Muscle of arm (tissue), 1 donor: ENCODE measurements at regions not wholly inside any gene's neighbourhood (a gene's known extent, or its start where the extent isn't known, plus 50 kb on each side); places are given as distances from the start of the nearest gene placed in this dataset.

Experiments
- DNase-seq: peaks from one replicate; pipeline ENCODE4 v3.0.0-alpha.2; 2013

DNA sequence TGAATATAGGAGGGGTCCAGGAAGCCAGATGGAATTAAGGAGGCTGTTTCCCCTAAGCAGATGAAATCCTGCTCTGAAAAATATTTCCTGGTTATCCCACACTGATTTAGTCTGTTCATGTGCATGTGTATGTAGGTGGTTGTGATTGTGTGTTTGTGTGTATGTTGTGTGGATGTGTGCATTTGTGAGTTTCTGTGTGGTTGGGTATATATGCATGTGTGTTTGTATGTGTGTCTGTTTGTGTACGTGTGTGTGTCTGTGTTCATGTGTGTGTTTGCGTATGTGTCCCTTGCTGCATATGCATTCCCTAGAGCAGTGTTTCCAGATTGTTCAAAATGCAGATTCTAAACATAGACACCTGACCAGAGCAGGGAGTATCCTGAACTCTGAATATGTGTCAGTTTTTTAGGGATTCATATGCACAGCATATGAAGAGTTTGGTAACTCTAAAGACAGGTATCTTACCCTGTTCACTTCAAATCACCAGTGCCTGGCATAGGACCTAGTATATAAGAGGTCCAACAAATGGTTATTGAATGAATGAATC, 239.8 kb downstream of the MAFB start:
- no peak for DNase-seq

DNA sequence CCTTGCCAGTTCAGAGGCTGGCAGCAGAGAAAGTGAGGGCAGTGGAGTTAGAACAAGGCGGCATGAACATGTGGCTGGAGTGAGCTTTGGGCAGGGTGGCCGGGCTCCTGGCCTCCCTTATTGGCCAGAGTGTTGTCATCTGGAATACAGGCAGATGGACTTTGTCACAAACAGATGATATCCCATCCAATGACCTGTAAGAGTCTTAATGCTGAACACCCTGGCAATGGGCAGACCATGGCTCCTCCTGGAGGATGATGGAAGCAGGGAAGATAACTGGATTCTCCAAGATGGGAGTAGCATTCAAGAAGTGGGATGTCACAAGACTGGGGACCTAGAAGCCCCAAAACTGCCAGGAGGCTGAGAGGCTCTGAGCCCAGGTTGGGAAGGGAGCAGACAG, 242.1 kb downstream of the MAFB start:
- no peak for DNase-seq

DNA sequence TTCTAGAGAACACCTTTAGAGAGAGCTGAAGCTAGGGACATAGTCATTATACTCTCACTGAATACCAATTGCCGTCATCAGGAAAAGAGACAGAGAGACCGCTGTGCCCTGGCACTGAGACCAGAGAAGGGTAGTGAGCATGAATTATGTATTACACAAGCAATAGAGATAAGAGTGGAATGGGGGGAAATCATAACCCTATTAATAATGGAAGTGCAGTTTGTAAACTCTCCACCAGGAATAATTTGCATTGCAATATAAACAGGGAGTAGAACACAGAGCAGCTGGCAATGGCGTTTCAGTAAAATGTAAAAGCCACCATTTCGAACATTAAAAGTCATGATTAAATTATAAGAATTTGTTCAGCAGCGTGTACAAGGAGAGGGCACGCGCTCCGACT, 244.5 kb downstream of the MAFB start:
- no peak for DNase-seq

DNA sequence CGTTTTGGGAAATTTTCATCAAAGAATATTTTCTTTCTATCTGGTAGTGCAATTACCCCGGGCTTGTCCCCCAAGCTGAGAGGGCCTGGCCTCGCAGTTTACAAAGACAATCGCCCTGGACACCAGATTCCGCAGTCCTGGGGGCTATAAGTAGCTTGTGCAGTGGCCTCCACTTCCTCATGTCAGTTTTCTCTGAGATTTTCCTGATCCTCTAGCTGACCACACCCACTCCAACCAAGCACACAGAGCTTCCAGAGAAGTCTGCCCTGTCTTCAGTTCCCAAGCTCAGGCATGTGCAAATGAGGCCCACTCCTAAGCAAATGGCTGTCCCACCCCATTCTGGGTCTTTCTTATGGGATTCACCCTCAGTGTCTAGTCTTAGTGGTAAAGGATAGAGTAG, 245.3 kb downstream of the MAFB start:
- DNase-seq, result no peak

DNA sequence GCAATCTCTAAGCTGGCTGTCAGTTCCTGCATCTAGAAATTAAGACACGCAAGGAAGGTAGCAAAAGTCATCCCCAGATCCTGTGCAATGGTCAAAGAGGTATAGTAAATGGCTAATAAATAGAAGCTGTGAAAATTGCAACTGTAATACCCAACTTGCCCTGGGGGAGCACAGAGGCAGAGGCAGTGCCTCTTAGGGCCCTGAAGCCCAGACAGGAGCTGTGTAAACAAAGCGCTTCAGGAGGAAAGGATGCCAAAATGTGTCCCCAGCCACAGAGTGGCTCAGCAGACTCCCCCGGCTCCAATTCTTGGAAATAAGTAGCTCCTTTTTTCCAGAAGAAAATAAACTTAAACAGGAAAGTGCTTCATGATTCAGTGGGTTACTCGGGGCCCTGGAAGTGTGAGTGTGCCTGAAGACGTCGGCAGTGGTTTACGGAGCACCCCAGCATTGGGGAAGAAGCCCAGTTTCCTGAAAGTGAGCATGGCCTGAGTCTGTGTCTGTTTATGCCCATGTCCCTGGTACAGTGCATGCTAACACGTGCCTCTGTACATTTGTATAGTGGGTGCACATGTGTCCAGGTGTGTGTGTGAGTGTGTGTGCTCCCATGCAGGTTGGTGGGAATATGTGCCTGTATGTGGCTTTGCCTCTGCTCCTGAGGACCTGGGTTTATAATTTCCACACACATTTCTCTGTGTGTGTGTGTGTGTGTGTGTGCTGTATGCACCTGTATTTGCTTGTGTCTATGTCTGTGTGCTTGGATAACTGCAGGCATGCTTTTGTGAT, 246.7 kb downstream of the MAFB start:
- DNase-seq, result no peak

DNA sequence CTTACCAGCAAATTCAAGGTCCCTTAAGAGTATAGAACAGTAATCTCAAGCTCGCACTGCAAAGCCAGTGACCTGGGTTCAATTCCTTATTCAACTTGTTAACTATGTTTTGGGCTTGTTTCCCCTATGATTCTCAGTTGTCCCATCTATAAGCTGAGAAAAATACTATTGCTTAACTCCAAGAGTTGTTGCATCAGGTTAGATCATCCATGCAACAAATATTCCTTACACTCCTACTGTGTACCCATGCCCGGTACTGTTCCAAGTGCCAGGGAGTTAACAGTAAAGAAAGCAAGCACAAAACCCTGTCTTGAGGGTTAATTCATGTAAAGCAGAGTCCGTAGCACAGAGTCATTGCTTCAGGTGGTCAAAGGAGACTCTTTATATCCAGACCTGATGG, 247.3 kb downstream of the MAFB start:
- no peak for DNase-seq

DNA sequence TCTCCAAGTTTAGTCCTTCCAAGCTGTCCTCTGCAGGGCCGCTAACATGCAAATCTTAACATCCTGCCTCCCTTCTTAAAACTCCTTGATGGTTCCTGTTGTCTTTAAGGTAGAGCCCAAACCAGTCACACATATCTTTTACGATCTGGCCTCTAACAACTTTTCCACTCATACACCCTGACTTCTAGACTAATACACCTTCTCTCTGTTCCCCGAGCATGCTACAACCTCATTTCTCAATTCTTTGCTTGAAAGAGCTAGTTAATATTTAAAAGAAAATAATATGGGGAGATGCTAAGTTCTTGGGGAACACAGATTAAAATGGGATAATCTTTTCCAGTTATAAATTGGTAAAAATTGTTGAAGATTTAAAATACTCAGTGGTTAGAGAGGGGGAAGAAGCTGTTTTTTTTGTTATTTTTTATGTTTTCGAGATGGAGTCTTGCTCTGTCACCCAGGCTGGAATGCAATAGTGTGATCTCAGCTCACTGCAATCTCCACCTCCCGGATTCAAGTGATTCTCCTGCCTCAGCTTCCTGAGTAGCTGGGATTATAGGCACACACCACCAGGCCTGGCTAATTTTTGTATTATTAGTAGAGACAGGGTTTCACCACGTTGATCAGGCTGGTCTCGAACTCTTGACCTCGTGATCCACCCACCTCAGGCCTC, 250.7 kb downstream of the MAFB start:
- no peak for DNase-seq

DNA sequence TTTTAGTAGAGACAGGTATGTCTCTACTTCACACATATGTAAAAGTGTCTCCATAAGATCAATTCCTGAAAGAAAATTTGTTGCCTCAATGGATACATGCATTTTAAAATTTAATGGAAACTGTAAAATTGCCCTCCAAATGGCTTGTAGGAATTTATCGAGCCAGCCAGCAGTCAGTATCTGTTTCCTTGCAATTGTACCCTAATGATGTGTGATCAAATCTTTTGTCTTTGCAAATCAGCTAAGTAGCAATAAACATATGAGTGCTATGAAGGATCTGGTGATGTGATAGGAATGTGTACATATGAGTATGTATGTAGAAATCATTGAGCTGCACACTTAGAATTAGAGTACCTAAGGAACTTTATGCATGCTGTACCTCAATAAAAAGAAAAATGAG, 253.0 kb downstream of the MAFB start:
- DNase-seq, result no peak

DNA sequence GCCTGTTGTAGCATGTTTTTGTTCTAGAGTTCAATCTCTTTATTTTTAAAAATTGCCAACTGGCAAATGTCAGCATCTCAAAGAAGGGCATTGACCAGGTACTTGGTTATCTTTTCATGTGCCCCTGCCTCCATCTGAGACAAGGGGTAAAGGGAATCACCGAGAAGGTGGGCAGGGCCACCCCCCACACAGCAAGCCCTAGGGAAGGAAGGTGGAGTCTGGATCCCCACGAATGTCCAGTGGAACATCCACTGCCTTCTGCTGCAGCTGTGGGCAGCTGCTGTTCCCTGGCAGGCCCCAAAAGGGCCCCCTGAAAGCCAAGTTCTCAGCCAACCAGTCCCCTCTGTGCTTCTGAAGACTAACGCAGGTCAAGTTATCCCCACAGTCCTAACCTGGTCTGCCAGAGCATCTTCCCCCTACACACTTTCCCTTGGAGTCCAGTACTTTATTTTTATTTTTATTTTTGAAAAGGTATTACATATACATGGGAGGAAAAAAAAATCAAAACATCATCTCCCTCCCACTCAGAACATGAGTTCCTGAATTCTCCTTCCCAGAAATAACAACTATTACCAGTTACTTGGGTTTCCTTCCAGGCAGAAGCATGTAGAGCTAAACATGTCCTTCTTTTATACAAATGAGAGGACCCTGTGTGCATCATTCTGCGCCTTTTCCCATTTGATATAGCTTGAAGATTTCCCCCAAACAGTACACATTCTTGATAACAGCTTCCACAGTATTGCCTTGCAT, 253.7 kb downstream of the MAFB start:
- DNase-seq, result no peak

DNA sequence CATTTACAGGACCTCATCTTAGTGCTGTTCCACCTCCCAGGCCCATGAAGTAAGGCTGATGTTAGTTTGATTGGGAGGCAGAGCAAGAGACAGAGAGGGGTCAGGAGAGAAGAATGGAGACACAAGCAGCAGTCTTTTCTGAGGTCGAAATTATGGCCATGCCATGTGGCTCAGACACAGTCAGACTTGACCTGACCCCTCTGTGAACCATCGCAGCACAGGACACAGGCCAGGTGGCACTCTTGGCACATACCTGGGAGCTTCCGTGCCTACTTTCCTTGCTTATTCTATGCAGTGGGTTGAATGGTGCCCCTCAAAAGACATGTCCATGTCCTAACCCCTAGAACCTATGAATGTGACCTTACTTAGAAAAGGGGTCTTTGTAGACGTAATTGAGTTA, 254.9 kb downstream of the MAFB start:
- DNase-seq, result no peak

DNA sequence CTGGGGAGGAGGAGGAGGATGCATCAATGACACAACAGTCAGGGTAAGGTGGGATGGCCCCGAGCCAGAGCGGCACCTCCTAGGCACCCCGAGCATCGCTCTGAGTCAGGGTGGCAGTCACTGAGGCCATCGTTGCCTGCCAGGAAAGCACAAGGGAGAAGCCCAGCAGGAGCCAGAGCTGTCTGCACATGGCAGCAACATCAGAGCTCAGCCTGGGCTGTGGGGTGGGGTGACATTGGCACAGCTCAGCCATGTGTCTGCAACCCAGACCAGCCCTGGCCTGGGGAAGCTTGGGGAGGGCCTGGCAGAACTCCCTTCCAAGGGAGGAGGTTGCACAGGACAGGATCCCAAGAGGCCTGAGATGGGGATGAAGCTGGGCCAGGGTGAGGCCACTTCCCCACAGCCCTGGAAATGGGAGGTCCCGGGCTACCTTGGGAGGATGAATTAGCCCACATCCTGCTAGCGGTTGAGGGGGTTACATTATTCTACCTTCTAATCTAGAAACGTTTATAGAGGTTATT, 255.6 kb downstream of the MAFB start:
- DNase-seq, result no peak

DNA sequence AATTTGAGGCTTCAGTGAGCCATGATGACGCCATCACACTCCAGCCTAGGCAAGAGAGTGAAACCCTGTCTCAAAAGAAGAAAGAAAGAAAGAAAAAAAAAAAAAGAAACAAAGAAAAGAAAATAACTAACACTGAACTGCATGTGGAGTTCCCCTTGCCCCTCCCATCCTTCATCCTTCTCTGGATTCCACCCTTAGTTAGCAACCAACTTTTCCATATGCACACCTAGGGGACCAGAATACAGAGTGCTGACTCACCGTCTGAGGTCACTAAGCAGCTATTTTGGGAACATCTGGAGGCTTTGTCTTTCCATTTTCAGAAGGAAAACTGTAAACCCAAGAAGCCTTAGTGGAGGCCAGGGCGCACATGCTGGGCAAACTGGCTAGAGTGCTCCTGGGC, 257.4 kb downstream of the MAFB start:
- peak; percentile 22 for DNase-seq

DNA sequence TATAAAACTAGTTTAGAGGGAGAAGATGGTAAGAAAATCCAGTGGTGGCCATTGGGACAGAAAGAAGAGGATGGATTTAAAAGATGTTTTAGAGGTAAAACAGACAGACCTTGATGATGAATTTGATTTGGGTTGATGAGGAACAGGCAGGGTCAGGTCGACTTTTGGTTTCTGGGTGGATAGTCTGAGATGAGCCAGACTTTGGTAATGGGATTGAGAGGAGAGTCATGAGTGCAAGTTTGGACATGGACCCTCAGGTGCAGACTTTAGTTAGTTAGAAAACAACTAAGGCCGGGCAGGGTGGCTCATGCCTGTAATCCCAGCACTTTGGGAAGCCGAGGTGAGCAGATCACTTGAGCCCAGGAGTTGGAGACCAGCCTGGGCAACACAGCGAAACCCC, 257.9 kb downstream of the MAFB start:
- DNase-seq, result no peak

DNA sequence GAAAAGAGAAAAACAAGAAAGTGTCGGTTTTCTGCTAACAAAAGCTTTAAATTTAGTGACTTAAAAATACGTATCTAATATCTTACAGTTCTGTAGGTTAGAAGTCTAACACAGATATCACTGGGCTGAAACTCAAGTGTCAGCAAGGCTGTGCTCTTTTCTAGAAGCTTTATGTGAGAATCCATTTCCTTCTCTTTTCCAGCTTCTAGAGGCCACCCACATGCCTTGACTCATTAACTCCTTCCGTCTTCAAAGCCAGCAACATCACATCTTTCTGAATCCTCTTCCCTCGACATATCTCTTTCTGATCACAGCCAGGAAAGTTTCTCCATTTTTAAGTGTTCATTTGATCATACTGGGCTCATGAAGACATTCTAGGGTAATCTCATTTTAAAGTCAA, 262.0 kb downstream of the MAFB start:
- DNase-seq, result no peak

DNA sequence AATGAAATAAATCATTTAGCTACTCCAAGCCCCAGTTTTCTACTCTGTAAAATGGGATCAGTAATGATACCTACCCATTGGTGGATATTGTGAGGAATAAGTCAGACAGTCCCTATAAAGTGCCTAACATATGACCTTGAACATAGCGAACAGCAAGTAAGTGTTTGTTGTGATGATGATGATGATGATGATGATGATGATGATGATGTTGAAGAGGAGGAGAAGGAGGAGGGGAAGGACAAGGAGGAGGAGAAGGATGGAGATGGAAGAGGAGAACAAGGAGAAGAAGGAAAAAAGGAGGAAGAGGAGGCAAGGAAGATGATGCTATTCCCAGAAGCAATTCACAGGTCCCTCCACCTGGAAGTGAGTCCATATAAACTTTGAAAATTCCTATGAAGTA, 264.3 kb downstream of the MAFB start:
- DNase-seq, result no peak

DNA sequence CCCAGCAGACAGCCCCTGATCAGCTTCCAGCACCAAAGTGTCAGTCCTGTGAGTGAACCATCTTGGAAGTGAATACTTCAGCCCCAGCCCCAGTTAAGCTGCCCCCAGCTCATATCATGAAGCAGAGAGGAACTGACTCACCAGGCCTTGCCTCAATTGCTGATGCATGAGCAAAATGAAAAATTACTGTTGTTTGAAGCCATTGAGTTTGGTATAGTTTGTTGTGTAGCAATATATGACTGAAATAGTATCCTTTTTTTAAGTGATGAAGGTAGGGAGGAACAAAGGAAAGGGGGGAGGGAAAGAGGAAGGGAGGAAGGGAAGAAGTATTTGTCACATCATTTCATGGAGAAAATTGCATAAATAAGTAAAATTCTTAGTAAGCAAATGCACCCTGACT, 266.4 kb downstream of the MAFB start:
- DNase-seq, result no peak

DNA sequence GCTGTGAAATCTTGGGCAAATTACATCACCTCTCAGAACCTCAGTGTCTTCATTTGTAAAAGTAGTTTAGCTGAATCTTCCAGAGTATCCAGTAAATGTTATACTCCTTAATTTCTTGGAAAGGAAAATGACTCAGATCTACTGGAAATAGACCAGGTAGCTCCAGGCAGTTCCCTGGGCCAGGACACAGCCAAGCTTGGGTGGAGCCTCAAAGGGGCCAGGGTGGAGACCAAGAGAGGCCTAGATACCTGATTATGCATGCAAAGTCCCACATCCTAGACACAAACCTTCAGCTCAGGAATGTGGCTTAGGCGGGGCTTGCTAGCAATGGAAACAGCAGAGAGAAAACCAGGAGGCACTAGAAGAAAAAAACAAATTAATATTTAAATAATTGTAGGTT, 272.8 kb downstream of the MAFB start:
- DNase-seq, result no peak

DNA sequence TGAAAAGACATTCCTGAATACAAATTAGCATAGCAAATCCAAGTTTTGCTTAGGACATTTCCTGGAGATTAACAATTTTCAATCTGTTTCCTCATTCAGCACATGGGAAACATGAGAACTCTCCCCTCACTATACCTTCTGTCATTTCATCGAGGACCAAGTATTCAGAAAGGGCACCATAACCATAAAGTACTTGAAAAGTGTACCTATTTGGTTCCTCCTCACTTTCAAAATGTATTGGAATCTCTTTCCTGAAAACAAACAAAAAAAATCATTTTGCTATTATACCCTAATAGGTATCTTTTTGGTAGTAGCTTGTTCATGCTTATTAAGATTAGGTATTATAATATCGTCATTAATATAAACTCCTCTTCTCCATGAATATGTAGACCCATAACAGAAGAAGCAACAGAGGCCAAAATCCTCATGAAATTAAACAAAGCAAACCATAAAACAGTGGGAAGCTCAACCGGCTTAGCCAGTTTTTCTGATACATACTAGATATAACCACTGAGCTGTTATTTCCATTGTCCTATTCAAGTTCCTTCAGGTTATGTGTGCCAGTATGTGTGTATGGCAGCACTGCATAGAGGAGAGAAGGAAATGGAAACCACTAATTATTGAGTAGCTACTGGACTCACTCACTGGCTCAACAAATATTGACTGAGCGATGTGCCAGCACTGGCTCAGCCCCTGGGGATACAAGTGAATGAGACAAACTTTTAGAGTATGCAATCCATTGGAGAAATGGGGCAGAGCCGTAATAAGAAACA, 274.0 kb downstream of the MAFB start:
- no peak for DNase-seq

DNA sequence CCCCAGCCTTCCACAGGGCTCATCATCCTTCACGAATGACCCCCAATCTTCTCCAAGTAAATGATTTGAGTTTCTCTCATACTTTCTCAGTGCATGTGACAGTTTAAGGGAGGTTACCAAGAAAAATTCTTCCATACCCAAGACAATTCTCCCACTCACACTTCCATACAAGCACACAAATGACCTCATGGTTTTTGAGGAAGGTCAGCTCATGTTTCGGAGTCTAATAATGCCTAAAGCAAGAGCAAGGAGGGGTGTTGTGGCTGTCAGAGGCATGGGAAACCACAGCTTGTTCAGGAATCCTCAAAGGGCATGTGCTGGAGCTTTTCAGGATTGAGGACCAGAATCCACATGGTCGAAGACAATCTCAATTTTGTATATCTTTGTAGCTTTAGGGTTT, 279.0 kb downstream of the MAFB start:
- no peak for DNase-seq

DNA sequence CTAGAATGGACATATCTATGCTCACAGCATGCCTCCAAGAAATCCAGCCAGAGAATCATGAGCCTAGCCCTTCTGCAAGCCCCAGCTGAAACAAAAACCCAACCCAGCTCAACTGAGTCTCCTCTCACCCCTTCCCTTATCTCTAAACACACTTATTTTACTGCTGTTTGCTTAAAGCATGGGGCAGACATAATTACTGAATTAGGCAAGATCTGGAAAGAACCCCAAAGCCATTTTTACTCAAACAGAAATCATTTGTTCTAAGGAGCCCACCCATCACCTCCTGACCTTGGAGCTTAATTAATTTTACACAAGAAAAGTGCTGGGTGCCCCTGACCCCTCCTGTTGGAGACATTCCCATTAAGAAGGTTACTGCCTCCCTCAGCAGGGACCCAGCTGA, 291.6 kb downstream of the MAFB start:
- no peak for DNase-seq

DNA sequence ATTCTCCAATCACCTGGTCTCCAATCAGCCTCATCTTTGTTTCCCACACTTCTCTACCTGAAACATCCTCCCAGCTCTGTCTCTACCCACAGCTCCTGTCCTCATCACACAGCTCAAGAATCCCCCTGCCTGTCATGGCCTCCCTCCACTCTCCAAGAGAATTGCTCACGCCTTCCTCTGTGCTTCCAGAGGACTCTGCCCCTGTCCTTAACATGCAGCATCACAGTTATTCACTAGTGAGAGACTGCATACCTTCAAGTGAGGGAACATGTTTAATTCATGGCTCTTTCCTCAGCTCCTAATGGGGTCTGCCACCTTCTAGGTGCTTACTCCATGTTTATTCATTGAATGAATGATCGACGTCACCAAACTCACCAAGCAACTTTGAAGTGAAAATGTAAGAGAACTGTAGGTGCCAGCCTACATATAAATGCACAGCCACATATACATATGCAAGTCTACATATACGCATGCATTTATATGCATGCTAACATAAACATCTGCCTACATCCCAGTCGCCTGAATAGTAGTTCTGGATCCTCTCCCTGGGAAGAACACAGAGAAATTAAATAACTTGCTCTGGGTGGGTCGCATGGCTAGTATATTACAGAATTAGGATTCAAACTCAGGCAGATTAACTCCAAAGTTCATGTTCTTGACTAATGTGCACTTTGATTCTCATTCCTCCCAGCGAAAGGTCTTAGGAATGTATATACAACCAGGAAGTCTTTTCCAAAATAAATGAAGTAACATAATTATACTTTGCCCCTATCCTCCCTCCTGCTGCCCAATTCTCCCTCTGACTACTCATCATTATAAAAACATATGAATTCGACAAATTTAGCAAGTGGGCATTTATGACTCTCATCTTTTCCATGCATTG, 295.6 kb downstream of the MAFB start:
- DNase-seq, result no peak
